Natural killer cell (primary cell): ENCODE measurements at regions not wholly inside any gene's neighbourhood (a gene's known extent, or its start where the extent isn't known, plus 50 kb on each side); places are given as distances from the start of the nearest gene placed in this dataset.

Source experiments
- ATAC-seq, 3 donors: fragments of 150-1000 bp in 2 of 3; fragments of 200-7000 bp in 1 of 3; cut with Tn5 transposase; 1 replicate in 1 of 3; 2 replicates in 2 of 3; pipeline ENCODE4 v1.10.0; 2021; ENCODE audit warnings: mild to moderate bottlenecking in 2 of 3, moderate library complexity in 2 of 3
- DNase-seq, 2 donors: peaks; one replicate each; pipeline versions ENCODE4 v3.0.0 to v3.0.0-alpha.2; 2013 to 2021; ENCODE audit warnings: mixed read lengths in 1 of 2
- H3K27ac ChIP-seq: one replicate; pipeline ENCODE4 v1.5.1; 2013; ENCODE audit warnings: mild to moderate bottlenecking, low read length
- H3K27me3 ChIP-seq: one replicate; pipeline ENCODE4 v1.6.1; 2013; ENCODE audit warnings: low read length; ENCODE audit not compliant: control insufficient read depth, insufficient read depth
- H3K36me3 ChIP-seq: one replicate; pipeline ENCODE4 v1.6.1; 2013; ENCODE audit warnings: low read length; ENCODE audit not compliant: control insufficient read depth, insufficient read depth
- H3K4me1 ChIP-seq: one replicate; pipeline ENCODE4 v1.6.1; 2013; ENCODE audit warnings: low read length; ENCODE audit not compliant: control insufficient read depth, insufficient read depth
- H3K4me3 ChIP-seq: one replicate; pipeline ENCODE4 v1.5.1; 2013; ENCODE audit warnings: low read length
- H3K9me3 ChIP-seq: one replicate; pipeline ENCODE4 v1.6.1; 2013; ENCODE audit warnings: low read length; ENCODE audit not compliant: control insufficient read depth, insufficient read depth
- H3K27ac Mint-ChIP-seq, 2 donors: one replicate each; pipeline ENCODE4 v1.8.0; 2022; ENCODE audit warnings: mild to moderate bottlenecking in 2 of 2, mixed read lengths in 2 of 2, moderate library complexity in 1 of 2
- H3K27me3 Mint-ChIP-seq, 2 donors: one replicate each; pipeline ENCODE4 v1.8.0; 2022; ENCODE audit warnings: low read depth in 2 of 2, mixed read lengths in 2 of 2
- H3K36me3 Mint-ChIP-seq: one replicate; pipeline ENCODE4 v1.8.0; 2022; ENCODE audit warnings: mixed read lengths
- H3K4me1 Mint-ChIP-seq, 2 donors: one replicate each; pipeline ENCODE4 v1.8.0; 2022; ENCODE audit warnings: mixed read lengths in 2 of 2
- H3K4me3 Mint-ChIP-seq: one replicate; pipeline ENCODE4 v1.8.0; 2022; ENCODE audit warnings: mild to moderate bottlenecking, moderate library complexity, mixed read lengths
- H3K9me3 Mint-ChIP-seq, 2 donors: one replicate each; pipeline ENCODE4 v1.8.0; 2022; ENCODE audit warnings: mixed read lengths in 2 of 2
- CTCF ChIP-seq: fragments of 200-600 bp; IDR thresholded peaks from one replicate; pipeline ENCODE4 v1.8.0; 2022; ENCODE audit warnings: antibody characterized with exemption
- WGBS: methylation state at CpG from one replicate; pipeline ENCODE4 v1.1.7; 2013; ENCODE audit warnings: missing lambda C conversion rate; ENCODE audit not compliant: insufficient coverage; 5-methylcytosine and 5-hydroxymethylcytosine counted together
- intact Hi-C: fragments of 100-400 bp; cut with micrococcal nuclease; formaldehyde crosslinking; loops from one replicate; pipeline ENCODE4 v1.14.2; 2022

DNA sequence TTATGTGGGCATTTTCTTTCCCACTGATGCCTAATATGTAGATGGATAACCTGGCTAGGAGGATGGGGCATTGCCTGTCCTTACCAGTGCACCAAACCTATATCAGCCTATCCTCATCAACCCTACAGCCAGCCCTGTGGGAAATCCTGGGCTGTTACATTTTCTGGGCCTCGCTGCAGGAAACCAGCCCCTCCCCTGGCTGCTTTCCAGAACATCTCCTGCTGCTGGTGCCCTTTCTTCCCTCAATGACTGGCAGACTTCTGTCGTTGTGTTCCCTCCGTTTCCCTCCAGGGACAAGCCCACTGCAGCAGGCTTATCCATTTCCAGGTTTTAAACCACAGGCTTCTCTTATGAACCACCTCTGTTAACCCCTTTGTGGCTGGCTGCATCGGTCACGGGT lies 486.1 kb upstream of the COBL start:
- Histone ChIP-seq H3K27me3 (no peaks in the 10 kb centered on the region), H3K27ac (no peak overlapping the region), H3K4me3 (no peak overlapping the region), H3K4me1 (no peaks in the 10 kb centered on the region), H3K9me3 (peaks cover 10% of the 10 kb centered on the region), H3K36me3 (no peaks in the 10 kb centered on the region)
- 48% methylated on average over 5 of the region's 5 CpGs for WGBS
- ATAC-seq: no peak
- TF ChIP-seq CTCF: no peak
- Mint-ChIP-seq H3K4me1 (no peaks in the 10 kb centered on the region), H3K27me3 (no peaks in the 10 kb centered on the region), H3K36me3 (no peaks in the 10 kb centered on the region), H3K4me3 (no peak overlapping the region), H3K9me3 (peaks cover 11 to 13% of the 10 kb centered on the region in 2 donors), H3K27ac (no peak overlapping the region)
- DNase-seq: no peak
- intact Hi-C loops: no loop called here

- no CpG with 5 or more reads among the region's 1 CpG for WGBS
- H3K4me3 ChIP-seq: no peak overlapping the region
- H3K27ac Mint-ChIP-seq: no peak overlapping the region
- no peak overlapping the region for H3K4me3 Mint-ChIP-seq
- intact Hi-C loops: no loop called here
- H3K27me3 Mint-ChIP-seq: no peaks in the 10 kb centered on the region
- DNase-seq (no peak), ATAC-seq (no peak)
- no peak for TF ChIP-seq CTCF
- no peaks in the 10 kb centered on the region for H3K36me3 ChIP-seq
- no peaks in the 10 kb centered on the region for H3K4me1 ChIP-seq
- H3K36me3 Mint-ChIP-seq: peaks cover 9% of the 10 kb centered on the region
- peaks cover 3% of the 10 kb centered on the region for H3K9me3 ChIP-seq
- H3K9me3 Mint-ChIP-seq: peaks cover 10 to 15% of the 10 kb centered on the region in 2 donors
- H3K27ac ChIP-seq: no peak overlapping the region
- no peaks in the 10 kb centered on the region for H3K4me1 Mint-ChIP-seq
- no peaks in the 10 kb centered on the region for H3K27me3 ChIP-seq
These were observed 480.8 kb upstream of the COBL start for GRCh38 chr7:51797371-51797770.

GRCh38 chr7:51792796-51793195 lies 476.2 kb upstream of the COBL start:
- Mint-ChIP-seq H3K4me3 (no peak overlapping the region), H3K27me3 (no peaks in the 10 kb centered on the region), H3K36me3 (peaks cover 9% of the 10 kb centered on the region)

More at GRCh38 chr7:51792796-51793195, 476.2 kb upstream of the COBL start:
- Histone ChIP-seq H3K36me3 (no peaks in the 10 kb centered on the region), H3K27ac (no peak overlapping the region), H3K4me1 (no peaks in the 10 kb centered on the region), H3K27me3 (no peaks in the 10 kb centered on the region), H3K9me3 (peaks cover 6% of the 10 kb centered on the region), H3K4me3 (no peak overlapping the region)
- ATAC-seq (no peak), DNase-seq (no peak)
- no peak for TF ChIP-seq CTCF
- H3K27ac Mint-ChIP-seq: no peak overlapping the region
- no CpG with 5 or more reads among the region's 1 CpG for WGBS
- H3K4me1 Mint-ChIP-seq: no peaks in the 10 kb centered on the region
- intact Hi-C loops: no loop called here
- peaks cover 7 to 12% of the 10 kb centered on the region in 2 donors for H3K9me3 Mint-ChIP-seq
